ENCODE measurements at regions not wholly inside any gene's neighbourhood (a gene's known extent, or its start where the extent isn't known, plus 50 kb on each side); places are given as distances from the start of the nearest gene placed in this dataset.
A peak's percentile ranks its signal among the peaks of the same experiment; 100 is the strongest.

DNA sequence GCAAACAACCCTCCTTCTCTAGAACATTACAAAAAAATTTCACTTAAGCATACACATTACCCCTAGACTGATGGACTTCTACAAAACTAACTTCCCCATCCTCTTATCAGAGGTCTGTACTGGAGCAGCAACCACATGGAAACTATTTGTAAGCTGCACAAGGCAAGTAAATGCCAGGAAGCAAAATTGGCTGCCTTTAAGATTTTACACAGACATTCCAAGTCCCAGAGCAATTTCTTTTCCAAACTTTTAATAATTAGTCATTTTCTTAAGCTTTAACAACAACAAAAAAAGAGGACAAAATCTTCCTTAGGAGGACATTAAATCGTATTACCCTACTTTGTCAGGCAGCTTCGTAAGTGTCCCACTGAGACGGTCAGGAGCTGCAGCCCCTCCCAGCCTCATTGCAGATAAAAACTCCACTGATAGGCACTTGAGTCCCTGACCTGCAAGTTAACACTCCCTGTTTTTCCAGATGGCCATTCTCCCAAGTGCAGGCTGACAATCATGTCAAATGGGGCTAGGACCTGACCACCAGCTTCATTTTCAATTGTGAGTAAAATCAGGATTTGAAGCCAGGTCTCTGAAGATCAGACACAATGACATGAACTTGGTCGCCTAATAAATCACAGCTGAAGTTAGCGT is 680.1 kb downstream of the DIAPH3 start:
- Histone ChIP-seq H3K36me3 (no peaks in the 10 kb centered on the region), H3K27ac (no peak overlapping the region), H3K4me3 (ENCODE audit: low read depth, low read length) (no peak overlapping the region), H3K9me3 (ENCODE audit: severe bottlenecking) (no peaks in the 10 kb centered on the region), H3K27me3 (ENCODE audit: insufficient read depth, low read depth, severe bottlenecking) (no peaks in the 10 kb centered on the region)
- peak; percentile 6 for DNase-seq
- no peak for TF ChIP-seq CTCF (IDR thresholded peaks at IDR 0.05; ENCODE audit: low read depth, low read length)

DNA sequence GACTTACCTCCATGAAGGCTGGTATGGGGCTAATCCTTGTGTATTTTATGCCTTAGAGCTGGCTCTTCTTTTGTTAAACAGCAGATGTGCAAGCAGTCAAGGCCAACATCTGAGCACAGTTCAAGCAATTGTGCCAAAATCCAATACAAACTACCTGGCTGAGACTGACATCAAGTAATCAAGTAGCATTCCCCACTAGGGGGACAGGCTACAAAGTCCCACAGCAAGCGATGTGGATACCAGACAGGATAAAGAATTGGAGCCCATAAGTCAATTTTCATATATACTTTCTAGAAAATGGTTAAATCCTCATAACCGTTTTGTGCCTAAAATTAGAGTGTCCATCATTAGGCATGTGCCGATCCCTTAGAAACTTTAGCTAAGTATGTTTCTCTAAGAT is 675.8 kb downstream of the DIAPH3 start:
- no peak for DNase-seq
- 0 out of 2 replicates have a peak, but pooled peaks have one; percentile 6 for TF ChIP-seq CTCF (IDR thresholded peaks at IDR 0.05; ENCODE audit: low read depth, low read length)
- Histone ChIP-seq H3K27me3 (ENCODE audit: insufficient read depth, low read depth, severe bottlenecking) (no peaks in the 10 kb centered on the region), H3K36me3 (no peaks in the 10 kb centered on the region), H3K27ac (no peak overlapping the region), H3K9me3 (ENCODE audit: severe bottlenecking) (no peaks in the 10 kb centered on the region), H3K4me3 (ENCODE audit: low read depth, low read length) (no peak overlapping the region)

DNA sequence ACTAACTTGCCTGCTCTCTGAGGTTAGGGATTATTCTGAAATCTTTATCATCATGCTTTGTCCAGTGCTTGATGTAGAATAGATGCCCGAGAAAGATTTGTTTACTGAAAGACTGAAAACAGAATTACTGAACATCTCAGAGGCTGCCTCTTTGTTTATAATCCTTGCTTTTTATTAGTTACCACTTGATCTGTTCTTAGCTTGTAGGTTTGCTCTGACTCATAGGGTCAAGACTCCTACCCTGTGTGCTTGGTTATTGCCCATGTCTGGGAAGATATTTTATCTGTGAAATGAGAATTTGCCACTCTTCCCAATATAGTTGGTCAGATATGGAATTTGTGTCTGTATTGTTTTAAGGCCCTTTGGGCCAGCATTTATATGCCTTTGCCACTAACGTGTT is 675.3 kb downstream of the DIAPH3 start:
- no peak overlapping the region for H3K27ac ChIP-seq
- no peaks in the 10 kb centered on the region for H3K9me3 ChIP-seq (ENCODE audit: severe bottlenecking)
- TF ChIP-seq CTCF (IDR thresholded peaks at IDR 0.05; ENCODE audit: low read depth, low read length), result no peak
- no peak overlapping the region for H3K4me3 ChIP-seq (ENCODE audit: low read depth, low read length)
- H3K27me3 ChIP-seq (ENCODE audit: insufficient read depth, low read depth, severe bottlenecking), result no peaks in the 10 kb centered on the region
- DNase-seq, result no peak
- no peaks in the 10 kb centered on the region for H3K36me3 ChIP-seq

DNA sequence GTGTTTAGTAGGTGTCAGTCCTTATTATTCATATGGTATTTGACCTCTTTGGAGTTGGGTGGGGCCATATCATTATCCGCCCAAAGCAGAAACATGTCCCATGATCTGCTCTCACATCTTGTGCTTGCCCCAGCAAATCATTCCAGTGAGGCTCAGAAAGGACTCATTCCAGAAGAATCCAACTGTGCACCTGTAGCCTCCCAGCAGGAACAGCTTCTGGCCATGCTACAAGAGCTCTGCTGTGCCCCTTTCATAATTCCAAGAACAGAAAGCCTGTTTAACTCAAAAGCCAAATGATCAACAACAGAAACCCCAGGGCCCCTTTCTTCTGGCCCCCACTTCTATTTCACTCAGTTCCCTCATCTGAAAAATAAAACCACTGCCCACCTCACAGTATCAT is 673.1 kb downstream of the DIAPH3 start:
- no peaks in the 10 kb centered on the region for H3K9me3 ChIP-seq (ENCODE audit: severe bottlenecking)
- no peaks in the 10 kb centered on the region for H3K36me3 ChIP-seq
- no peak for TF ChIP-seq CTCF (IDR thresholded peaks at IDR 0.05; ENCODE audit: low read depth, low read length)
- no peak overlapping the region for H3K4me3 ChIP-seq (ENCODE audit: low read depth, low read length)
- DNase-seq, result no peak
- H3K27ac ChIP-seq, result no peak overlapping the region
- H3K27me3 ChIP-seq (ENCODE audit: insufficient read depth, low read depth, severe bottlenecking), result no peaks in the 10 kb centered on the region

GRCh38 chr13:59492030-59492636 is 671.6 kb downstream of the DIAPH3 start:
- no peak for TF ChIP-seq CTCF (IDR thresholded peaks at IDR 0.05; ENCODE audit: low read depth, low read length)
- Histone ChIP-seq H3K4me3 (ENCODE audit: low read depth, low read length) (no peak overlapping the region), H3K27ac (no peak overlapping the region), H3K27me3 (ENCODE audit: insufficient read depth, low read depth, severe bottlenecking) (no peaks in the 10 kb centered on the region), H3K36me3 (no peaks in the 10 kb centered on the region), H3K9me3 (ENCODE audit: severe bottlenecking) (no peaks in the 10 kb centered on the region)
- no peak for DNase-seq

Data from WERI-Rb-1 (cell line).